ENCODE measurements at regions not wholly inside any gene's neighbourhood (a gene's known extent, or its start where the extent isn't known, plus 50 kb on each side); places are given as distances from the start of the nearest gene placed in this dataset.

DNA sequence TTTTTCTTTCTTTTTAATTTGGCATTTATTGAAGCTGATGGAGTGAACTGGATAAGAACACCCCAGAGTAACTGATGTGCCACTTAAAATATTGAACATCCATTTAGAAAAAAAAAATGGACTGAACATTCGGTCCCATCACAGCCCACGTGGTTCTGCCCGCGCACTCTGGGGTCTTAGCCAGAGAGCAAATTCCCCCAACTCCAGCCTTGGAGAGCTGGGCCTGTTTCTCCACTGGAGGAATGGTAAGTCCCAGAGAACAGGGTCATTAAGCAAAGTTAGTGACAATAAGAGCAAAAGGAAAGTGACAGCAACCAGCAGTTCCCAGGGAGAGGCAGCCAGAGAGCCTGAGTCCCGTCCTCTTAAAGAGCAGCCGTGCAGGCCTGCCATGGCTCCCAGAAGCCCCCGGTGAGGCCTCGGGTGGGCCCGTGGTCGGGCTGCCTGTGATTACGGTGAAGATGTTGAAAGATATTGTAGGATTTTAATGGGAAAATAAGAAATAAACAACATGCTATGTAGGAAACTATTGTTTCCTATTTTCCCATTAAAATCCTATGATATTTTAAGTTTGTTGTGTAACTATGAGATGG lies 487.9 kb upstream of the MKI67 start:
- no peak overlapping the region for H3K27ac ChIP-seq (ENCODE audit: low read length)
- H2AFZ ChIP-seq (ENCODE audit: low read depth, low read length) = no peak overlapping the region
- H3K27me3 ChIP-seq (ENCODE audit: insufficient read depth, low read depth, low read length) = no peaks in the 10 kb centered on the region
- no peak overlapping the region for H3K4me2 ChIP-seq (ENCODE audit: low read length)
- no peak overlapping the region for H3K9ac ChIP-seq (ENCODE audit: low read length)
- no peak overlapping the region for H3K4me3 ChIP-seq (ENCODE audit: low read length)
- TF ChIP-seq MXI1 (conservative IDR thresholded peaks at IDR 0.05; ENCODE audit: poor library complexity, severe bottlenecking) = no peak
- no peak for TF ChIP-seq EP300 (conservative IDR thresholded peaks at IDR 0.05; ENCODE audit: poor library complexity, severe bottlenecking)
- TF ChIP-seq, protein P1, sequence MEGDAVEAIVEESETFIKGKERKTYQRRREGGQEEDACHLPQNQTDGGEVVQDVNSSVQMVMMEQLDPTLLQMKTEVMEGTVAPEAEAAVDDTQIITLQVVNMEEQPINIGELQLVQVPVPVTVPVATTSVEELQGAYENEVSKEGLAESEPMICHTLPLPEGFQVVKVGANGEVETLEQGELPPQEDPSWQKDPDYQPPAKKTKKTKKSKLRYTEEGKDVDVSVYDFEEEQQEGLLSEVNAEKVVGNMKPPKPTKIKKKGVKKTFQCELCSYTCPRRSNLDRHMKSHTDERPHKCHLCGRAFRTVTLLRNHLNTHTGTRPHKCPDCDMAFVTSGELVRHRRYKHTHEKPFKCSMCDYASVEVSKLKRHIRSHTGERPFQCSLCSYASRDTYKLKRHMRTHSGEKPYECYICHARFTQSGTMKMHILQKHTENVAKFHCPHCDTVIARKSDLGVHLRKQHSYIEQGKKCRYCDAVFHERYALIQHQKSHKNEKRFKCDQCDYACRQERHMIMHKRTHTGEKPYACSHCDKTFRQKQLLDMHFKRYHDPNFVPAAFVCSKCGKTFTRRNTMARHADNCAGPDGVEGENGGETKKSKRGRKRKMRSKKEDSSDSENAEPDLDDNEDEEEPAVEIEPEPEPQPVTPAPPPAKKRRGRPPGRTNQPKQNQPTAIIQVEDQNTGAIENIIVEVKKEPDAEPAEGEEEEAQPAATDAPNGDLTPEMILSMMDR (IDR thresholded peaks at IDR 0.05; ENCODE audit: poor library complexity, severe bottlenecking) = no peak
- no peak for TF ChIP-seq SMC3 (conservative IDR thresholded peaks at IDR 0.05; ENCODE audit: poor library complexity)
- TF ChIP-seq POLR2AphosphoS5 (IDR thresholded peaks at IDR 0.05) = no peak
- TF ChIP-seq TAF1 (IDR thresholded peaks at IDR 0.05; ENCODE audit: low read depth) = no peak
- no peak for TF ChIP-seq EZH2 (IDR thresholded peaks at IDR 0.05; ENCODE audit: borderline replicate concordance, insufficient read depth, low read length, poor library complexity, severe bottlenecking)
- no peak for TF ChIP-seq RAD21 (conservative IDR thresholded peaks at IDR 0.05)
- TF ChIP-seq, protein P2, sequence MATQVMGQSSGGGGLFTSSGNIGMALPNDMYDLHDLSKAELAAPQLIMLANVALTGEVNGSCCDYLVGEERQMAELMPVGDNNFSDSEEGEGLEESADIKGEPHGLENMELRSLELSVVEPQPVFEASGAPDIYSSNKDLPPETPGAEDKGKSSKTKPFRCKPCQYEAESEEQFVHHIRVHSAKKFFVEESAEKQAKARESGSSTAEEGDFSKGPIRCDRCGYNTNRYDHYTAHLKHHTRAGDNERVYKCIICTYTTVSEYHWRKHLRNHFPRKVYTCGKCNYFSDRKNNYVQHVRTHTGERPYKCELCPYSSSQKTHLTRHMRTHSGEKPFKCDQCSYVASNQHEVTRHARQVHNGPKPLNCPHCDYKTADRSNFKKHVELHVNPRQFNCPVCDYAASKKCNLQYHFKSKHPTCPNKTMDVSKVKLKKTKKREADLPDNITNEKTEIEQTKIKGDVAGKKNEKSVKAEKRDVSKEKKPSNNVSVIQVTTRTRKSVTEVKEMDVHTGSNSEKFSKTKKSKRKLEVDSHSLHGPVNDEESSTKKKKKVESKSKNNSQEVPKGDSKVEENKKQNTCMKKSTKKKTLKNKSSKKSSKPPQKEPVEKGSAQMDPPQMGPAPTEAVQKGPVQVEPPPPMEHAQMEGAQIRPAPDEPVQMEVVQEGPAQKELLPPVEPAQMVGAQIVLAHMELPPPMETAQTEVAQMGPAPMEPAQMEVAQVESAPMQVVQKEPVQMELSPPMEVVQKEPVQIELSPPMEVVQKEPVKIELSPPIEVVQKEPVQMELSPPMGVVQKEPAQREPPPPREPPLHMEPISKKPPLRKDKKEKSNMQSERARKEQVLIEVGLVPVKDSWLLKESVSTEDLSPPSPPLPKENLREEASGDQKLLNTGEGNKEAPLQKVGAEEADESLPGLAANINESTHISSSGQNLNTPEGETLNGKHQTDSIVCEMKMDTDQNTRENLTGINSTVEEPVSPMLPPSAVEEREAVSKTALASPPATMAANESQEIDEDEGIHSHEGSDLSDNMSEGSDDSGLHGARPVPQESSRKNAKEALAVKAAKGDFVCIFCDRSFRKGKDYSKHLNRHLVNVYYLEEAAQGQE (IDR thresholded peaks at IDR 0.05; ENCODE audit: borderline replicate concordance) = no peak
- H4K20me1 ChIP-seq (ENCODE audit: insufficient read depth) = no peaks in the 10 kb centered on the region
- H3K9me2 ChIP-seq (ENCODE audit: insufficient read depth, low read length) = no peaks in the 10 kb centered on the region
- no peaks in the 10 kb centered on the region for H3K79me2 ChIP-seq (replicated peaks; ENCODE audit: insufficient read depth, low read length)
- no peaks in the 10 kb centered on the region for H3K36me3 ChIP-seq (ENCODE audit: insufficient read depth, low read length)
- no peaks in the 10 kb centered on the region for H3K9me3 ChIP-seq (ENCODE audit: low read length)
- no peaks in the 10 kb centered on the region for H3F3A ChIP-seq (ENCODE audit: insufficient read depth, low read length, poor library complexity, severe bottlenecking)

DNA sequence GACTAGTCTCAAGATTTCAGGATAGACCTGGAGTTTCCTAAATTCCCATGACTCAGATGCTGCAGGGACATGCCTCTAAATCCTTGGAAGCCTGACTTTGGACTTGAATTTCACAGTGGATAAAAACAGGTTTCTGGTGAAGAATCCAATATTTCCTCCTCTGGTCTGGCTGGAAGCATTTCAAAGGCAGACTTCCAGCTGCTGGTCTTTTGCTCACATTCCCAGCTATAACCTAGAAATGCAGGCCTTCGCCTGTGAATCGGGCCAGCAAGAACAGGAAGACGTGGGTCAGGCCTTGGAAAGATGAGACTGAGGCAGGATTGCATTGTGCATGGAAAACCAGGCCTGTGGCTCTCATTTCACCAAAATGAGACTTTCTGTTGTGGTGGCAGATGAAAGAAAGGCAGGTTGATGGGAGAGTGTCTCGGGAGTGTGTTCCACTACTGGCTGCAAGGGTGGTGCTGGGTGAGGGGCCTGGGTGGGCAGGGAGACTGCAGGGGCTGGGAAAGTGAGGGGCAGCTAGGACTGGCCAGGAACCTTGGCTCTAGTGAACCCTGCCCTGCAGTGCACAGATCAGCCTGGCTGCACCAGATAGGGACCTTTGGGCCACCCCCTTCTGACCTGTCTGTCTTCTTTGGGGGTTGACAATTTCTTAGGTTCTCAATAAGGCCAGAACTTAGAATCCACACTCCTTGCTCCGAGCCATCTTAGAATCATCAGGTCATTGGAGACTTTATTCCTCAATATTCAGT lies 488.8 kb upstream of the MKI67 start:
- Histone ChIP-seq H4K20me1 (ENCODE audit: insufficient read depth) (no peaks in the 10 kb centered on the region), H3K4me3 (ENCODE audit: low read length) (no peak overlapping the region), H3K9me3 (ENCODE audit: low read length) (no peaks in the 10 kb centered on the region), H2AFZ (ENCODE audit: low read depth, low read length) (no peak overlapping the region), H3K9ac (ENCODE audit: low read length) (no peak overlapping the region), H3K27me3 (ENCODE audit: insufficient read depth, low read depth, low read length) (no peaks in the 10 kb centered on the region), H3K36me3 (ENCODE audit: insufficient read depth, low read length) (no peaks in the 10 kb centered on the region), H3K27ac (ENCODE audit: low read length) (no peak overlapping the region), H3F3A (ENCODE audit: insufficient read depth, low read length, poor library complexity, severe bottlenecking) (no peaks in the 10 kb centered on the region), H3K9me2 (ENCODE audit: insufficient read depth, low read length) (no peaks in the 10 kb centered on the region), H3K79me2 (replicated peaks; ENCODE audit: insufficient read depth, low read length) (no peaks in the 10 kb centered on the region), H3K4me2 (ENCODE audit: low read length) (no peak overlapping the region)
- no peak for TF ChIP-seq POLR2AphosphoS5 (IDR thresholded peaks at IDR 0.05)
- TF ChIP-seq RAD21 (conservative IDR thresholded peaks at IDR 0.05) = no peak
- TF ChIP-seq, protein P2 (IDR thresholded peaks at IDR 0.05; ENCODE audit: borderline replicate concordance) = no peak
- TF ChIP-seq TAF1 (IDR thresholded peaks at IDR 0.05; ENCODE audit: low read depth) = no peak
- TF ChIP-seq EZH2 (IDR thresholded peaks at IDR 0.05; ENCODE audit: borderline replicate concordance, insufficient read depth, low read length, poor library complexity, severe bottlenecking) = no peak
- TF ChIP-seq, protein P1 (IDR thresholded peaks at IDR 0.05; ENCODE audit: poor library complexity, severe bottlenecking) = no peak
- no peak for TF ChIP-seq MXI1 (conservative IDR thresholded peaks at IDR 0.05; ENCODE audit: poor library complexity, severe bottlenecking)
- TF ChIP-seq EP300 (conservative IDR thresholded peaks at IDR 0.05; ENCODE audit: poor library complexity, severe bottlenecking) = no peak
- no peak for TF ChIP-seq SMC3 (conservative IDR thresholded peaks at IDR 0.05; ENCODE audit: poor library complexity)
